Mucosa of descending colon (tissue), 3 donors: ENCODE measurements at regions not wholly inside any gene's neighbourhood (a gene's known extent, or its start where the extent isn't known, plus 50 kb on each side); places are given as distances from the start of the nearest gene placed in this dataset.

Source experiments
- ATAC-seq: fragments of 200-7000 bp; cut with Tn5 transposase; one replicate; pipeline ENCODE4 v1.9.1; 2020; ENCODE audit warnings: mild to moderate bottlenecking, moderate library complexity
- DNase-seq, 3 donors: peaks; one replicate each; pipeline ENCODE4 v3.0.0-alpha.2; 2020
- H3K36me3 ChIP-seq: fragments of 200-600 bp; one replicate; pipeline ENCODE4 v1.8.0; 2021; ENCODE audit warnings: low read depth, mild to moderate bottlenecking
- H3K4me1 ChIP-seq: fragments of 200-600 bp; one replicate; pipeline ENCODE4 v1.8.0; 2021; ENCODE audit warnings: low read depth, mild to moderate bottlenecking
- H3K4me3 ChIP-seq: fragments of 200-600 bp; one replicate; pipeline ENCODE4 v1.8.0; 2021; ENCODE audit warnings: mild to moderate bottlenecking
- H3K9me3 ChIP-seq: fragments of 200-600 bp; one replicate; pipeline ENCODE4 v1.8.0; 2021; ENCODE audit warnings: mild to moderate bottlenecking
- CTCF ChIP-seq: fragments of 200-600 bp; IDR thresholded peaks from one replicate; pipeline ENCODE4 v1.8.0; 2022; ENCODE audit warnings: antibody characterized with exemption, mild to moderate bottlenecking
- intact Hi-C, 2 donors: fragments of 100-400 bp; cut with DNase I in 1 of 2; cut with micrococcal nuclease in 1 of 2; formaldehyde crosslinking; loops; one replicate each; pipeline versions ENCODE4 v1.11.0 to v1.11.1; 2022; cut with DNase I, micrococcal nuclease
- donor health status: DM: no; HTN: no; CAD: no; lungs with moderate emphysema.
- donor health status: DM: no; HTN: no; CAD: no.
- donor health status: DM: no; HTN: yes; CAD: no.

DNA sequence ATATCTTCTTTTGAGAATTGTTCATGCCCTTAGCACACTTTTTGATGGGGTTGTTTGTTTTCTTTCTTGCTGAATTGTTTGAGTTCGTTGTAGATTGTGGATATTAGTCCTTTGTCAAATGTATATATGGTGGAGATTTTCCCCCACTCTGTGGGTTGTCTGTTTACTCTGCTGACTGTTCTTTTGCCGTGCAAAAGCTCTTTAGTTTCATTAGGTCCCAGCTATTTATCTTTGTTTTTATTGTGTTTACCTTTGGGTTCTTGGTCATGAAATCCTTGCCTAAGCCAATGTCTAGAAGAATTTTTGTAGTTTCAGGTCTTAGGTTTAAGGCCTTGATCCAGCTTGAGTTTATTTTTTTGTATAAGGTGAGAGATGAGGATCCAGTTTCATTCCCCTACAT lies 1372.6 kb upstream of the TENM3 start:
- no peak for DNase-seq
- TF ChIP-seq CTCF = no peak
- Histone ChIP-seq H3K9me3 (peaks cover 22% of the 10 kb centered on the region), H3K36me3 (no peaks in the 10 kb centered on the region), H3K4me3 (no peak overlapping the region), H3K4me1 (no peaks in the 10 kb centered on the region)
- no peak for ATAC-seq
- intact Hi-C loops = no loop called here

DNA sequence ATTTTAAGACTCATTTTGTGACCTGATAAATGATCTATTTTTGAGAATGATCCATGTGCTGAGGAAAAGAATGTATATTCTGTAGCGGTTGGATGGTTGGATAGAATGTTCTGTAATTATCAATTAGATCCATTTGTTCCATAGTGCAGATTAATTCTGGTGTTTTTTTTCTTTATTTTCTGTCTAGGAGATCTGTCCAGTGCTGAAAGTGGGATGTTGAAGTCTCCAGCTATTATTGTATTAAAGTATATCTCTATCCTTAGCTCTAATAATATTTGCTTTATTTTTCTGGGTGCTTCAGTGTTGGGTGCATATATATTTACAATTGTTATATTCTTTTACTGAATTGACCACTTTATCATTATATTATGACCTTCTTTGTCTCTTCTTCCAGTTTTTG lies 1344.9 kb upstream of the TENM3 start:
- H3K9me3 ChIP-seq = no peaks in the 10 kb centered on the region
- intact Hi-C loops = no loop called here
- ATAC-seq (no peak), DNase-seq (no peak)
- H3K4me3 ChIP-seq = no peak overlapping the region
- H3K4me1 ChIP-seq = no peaks in the 10 kb centered on the region
- H3K36me3 ChIP-seq = no peaks in the 10 kb centered on the region
- no peak for TF ChIP-seq CTCF

DNA sequence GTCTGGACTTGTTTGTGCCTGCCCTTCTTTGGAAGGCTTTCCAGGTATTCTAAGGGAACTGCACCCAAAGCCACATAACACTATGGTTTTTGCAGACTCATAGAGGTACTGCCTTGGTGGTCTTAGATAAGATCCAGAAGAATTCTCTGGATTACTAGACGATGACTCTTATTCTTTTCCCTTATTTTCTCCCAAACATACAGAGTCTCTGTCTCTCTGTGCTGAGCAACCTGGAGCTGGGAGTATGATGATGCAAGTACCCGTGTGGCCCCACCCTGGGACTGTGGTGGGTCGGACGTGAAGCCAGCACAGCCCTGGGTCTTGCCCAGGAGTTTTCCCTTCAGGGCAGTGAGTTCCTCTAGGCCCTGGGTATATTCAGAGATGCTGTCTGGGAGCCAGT lies 1342.4 kb upstream of the TENM3 start:
- no peaks in the 10 kb centered on the region for H3K9me3 ChIP-seq
- intact Hi-C loops = no loop called here
- H3K4me3 ChIP-seq = no peak overlapping the region
- H3K4me1 ChIP-seq = no peaks in the 10 kb centered on the region
- no peak for TF ChIP-seq CTCF
- H3K36me3 ChIP-seq = no peaks in the 10 kb centered on the region
- no peak for ATAC-seq
- no peak for DNase-seq

- DNase-seq (no peak), ATAC-seq (no peak)
- intact Hi-C loops = no loop called here
- Histone ChIP-seq H3K9me3 (no peaks in the 10 kb centered on the region), H3K4me3 (no peak overlapping the region), H3K4me1 (no peaks in the 10 kb centered on the region), H3K36me3 (no peaks in the 10 kb centered on the region)
- TF ChIP-seq CTCF = no peak
Observed at GRCh38 chr4:180909279-180909678, 1333.9 kb upstream of the TENM3 start.

DNA sequence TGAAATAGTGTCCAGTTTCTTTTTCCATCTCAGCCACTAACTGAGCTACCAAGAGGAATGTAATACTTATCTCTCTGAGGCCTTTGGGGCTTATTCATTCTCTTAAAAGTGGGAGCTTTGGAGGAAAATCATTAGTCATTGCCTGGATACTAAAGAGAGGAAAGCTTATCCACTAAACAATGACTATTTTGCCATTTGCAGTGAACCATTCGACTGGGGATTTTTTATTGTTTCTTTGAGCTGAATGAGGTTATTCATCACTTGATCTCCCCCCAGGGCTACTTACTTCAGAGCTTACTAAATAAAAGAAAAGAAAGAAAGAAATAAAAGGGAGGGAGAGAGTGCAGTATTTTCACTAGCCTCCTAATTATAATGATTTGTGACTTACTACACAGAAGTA lies 1329.5 kb upstream of the TENM3 start:
- Histone ChIP-seq H3K9me3 (no peaks in the 10 kb centered on the region), H3K4me1 (no peaks in the 10 kb centered on the region), H3K36me3 (no peaks in the 10 kb centered on the region), H3K4me3 (no peak overlapping the region)
- no peak for TF ChIP-seq CTCF
- DNase-seq (no peak), ATAC-seq (no peak)
- intact Hi-C loops = no loop called here

DNA sequence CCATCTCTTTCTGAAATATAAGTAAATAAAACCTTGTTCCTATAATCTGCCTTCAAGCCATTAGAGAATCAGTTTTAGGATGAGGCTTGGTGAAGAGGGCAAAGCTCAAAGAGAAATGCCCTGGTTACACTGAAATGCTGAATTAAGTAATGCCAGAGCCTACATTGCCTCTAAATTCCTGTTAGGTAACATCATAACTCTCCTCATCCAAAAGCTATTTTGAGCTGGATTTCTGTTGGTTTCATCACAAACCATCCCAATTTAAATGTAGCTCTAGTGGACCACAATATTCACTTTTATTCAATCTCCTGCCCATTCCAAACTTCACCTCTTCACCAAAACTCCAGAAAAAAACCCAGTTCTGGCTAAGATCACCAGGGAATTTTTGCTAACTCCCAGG lies 1319.7 kb upstream of the TENM3 start:
- Histone ChIP-seq H3K4me1 (no peaks in the 10 kb centered on the region), H3K36me3 (no peaks in the 10 kb centered on the region), H3K9me3 (no peaks in the 10 kb centered on the region), H3K4me3 (no peak overlapping the region)
- ATAC-seq (no peak), DNase-seq (no peak)
- no peak for TF ChIP-seq CTCF
- intact Hi-C loops = no loop called here
